NOMO-1 treated with DMSO at 0.1 percent for 48 hours (cell line): ENCODE measurements at regions not wholly inside any gene's neighbourhood (a gene's known extent, or its start where the extent isn't known, plus 50 kb on each side); places are given as distances from the start of the nearest gene placed in this dataset.

ENCODE experiments used
- DNase-seq: peaks from one replicate; lab custom pipeline; 2025; ENCODE audit not compliant: unreplicated experiment; lab: John Stamatoyannopoulos, UW

- no peak for DNase-seq
Observed at GRCh38 chr6:51360287-51360686, 541.6 kb downstream of the TFAP2B start.

- no peak for DNase-seq
Observed at GRCh38 chr6:51365566-51365965, 546.9 kb downstream of the TFAP2B start.

- no peak for DNase-seq
Observed at GRCh38 chr6:51369485-51369884, 550.8 kb downstream of the TFAP2B start.

- no peak for DNase-seq
Observed at GRCh38 chr6:51382847-51383246, 564.2 kb downstream of the TFAP2B start.

- DNase-seq: no peak
Observed at GRCh38 chr6:51384736-51385135, 566.1 kb downstream of the TFAP2B start.

- no peak for DNase-seq
Observed at GRCh38 chr6:51386347-51386836, 567.7 kb downstream of the TFAP2B start.

- no peak for DNase-seq
Observed at GRCh38 chr6:51387907-51388306, 569.2 kb downstream of the TFAP2B start.

- no peak for DNase-seq
Observed at GRCh38 chr6:51394061-51394460, 575.4 kb downstream of the TFAP2B start.

GRCh38 chr6:51396583-51396982, 577.9 kb downstream of the TFAP2B start:
- no peak for DNase-seq

GRCh38 chr6:51398064-51398705, 579.5 kb downstream of the TFAP2B start:
- peak; percentile 12 for DNase-seq

- no peak for DNase-seq
Observed at GRCh38 chr6:51398793-51399192, 580.1 kb downstream of the TFAP2B start.

GRCh38 chr6:51410453-51410852, 591.8 kb downstream of the TFAP2B start:
- no peak for DNase-seq

- DNase-seq: no peak
Observed at GRCh38 chr6:51411496-51412125, 592.9 kb downstream of the TFAP2B start.

GRCh38 chr6:51414361-51414760, 595.7 kb downstream of the TFAP2B start:
- no peak for DNase-seq

- DNase-seq: no peak
Observed at GRCh38 chr6:51415501-51415900, 596.8 kb downstream of the TFAP2B start.

- DNase-seq: no peak
Observed at GRCh38 chr6:51429017-51429712, 610.5 kb downstream of the TFAP2B start.

GRCh38 chr6:51430589-51430988, 611.9 kb downstream of the TFAP2B start:
- DNase-seq: no peak

GRCh38 chr6:51432481-51432880, 613.8 kb downstream of the TFAP2B start:
- no peak for DNase-seq

- no peak for DNase-seq
Observed at GRCh38 chr6:51450248-51450957, 631.7 kb downstream of the TFAP2B start.

- DNase-seq: no peak
Observed at GRCh38 chr6:51450958-51451357, 632.3 kb downstream of the TFAP2B start.

GRCh38 chr6:51456282-51456681, 631.1 kb downstream of the PKHD1 start:
- no peak for DNase-seq

- no peak for DNase-seq
Observed at GRCh38 chr6:51459958-51460357, 627.5 kb downstream of the PKHD1 start.
